ENCODE measurements at regions not wholly inside any gene's neighbourhood (a gene's known extent, or its start where the extent isn't known, plus 50 kb on each side); places are given as distances from the start of the nearest gene placed in this dataset.

DNA sequence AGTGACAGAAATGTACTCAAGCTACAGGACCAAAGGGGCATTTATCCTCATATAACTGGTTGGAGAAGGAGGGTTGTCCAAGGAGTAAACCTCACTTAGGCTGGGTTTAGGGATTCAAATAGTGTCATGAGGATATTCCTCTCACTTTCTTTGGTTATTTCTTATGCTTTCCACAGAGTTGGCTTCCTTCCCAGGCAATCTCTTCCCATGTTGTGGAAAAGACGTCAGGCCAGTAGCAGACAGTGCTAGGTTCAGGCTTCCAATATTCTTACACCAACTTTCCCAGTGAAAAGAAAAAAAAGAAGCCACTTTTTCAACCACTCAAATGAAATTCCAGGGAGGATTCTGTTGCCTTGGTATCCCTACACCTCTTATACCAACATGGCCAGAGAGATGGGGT is 653.0 kb downstream of the C4orf33 start:
- ATAC-seq (no peak), DNase-seq (ENCODE audit: low read depth, low spot score) (no peak), FAIRE-seq (no peak)
- ChIA-PET CTCF (no interaction called here), POLR2A (no interaction called here), RAD21 (ENCODE audit: unreplicated experiment) (interaction anchor here (1.2 kb wide), 1 partner anchor 386 kb away, joined by 4 read pairs; no protein-coding TSS in a partner anchor), SMC1A (ENCODE audit: uncharacterized antibody, unreplicated experiment) (no interaction called here)
- Histone ChIP-seq H3K4me1 (ENCODE audit: control insufficient read depth, insufficient read depth, low read length) (no peaks in the 10 kb centered on the region), H3K9ac (ENCODE audit: control insufficient read depth, insufficient read depth, low read length) (no peak overlapping the region), H3K4me3 (no peak overlapping the region), H2AFZ (ENCODE audit: control insufficient read depth, low read depth, low read length) (no peak overlapping the region), H3K4me2 (ENCODE audit: control insufficient read depth, insufficient read depth) (no peak overlapping the region), H3K27ac (ENCODE audit: control insufficient read depth, insufficient read depth) (no peak overlapping the region), H3K9me3 (replicated peaks; ENCODE audit: control insufficient read depth, insufficient read depth, low read length) (no peaks in the 10 kb centered on the region), H3K79me2 (ENCODE audit: control insufficient read depth, insufficient read depth, low read length) (no peaks in the 10 kb centered on the region), H4K20me1 (ENCODE audit: control insufficient read depth, insufficient read depth) (no peaks in the 10 kb centered on the region), H3K27me3 (replicated peaks in 1 of 2; ENCODE audit: control insufficient read depth in 2 of 2, insufficient read depth in 2 of 2, low read length in 1 of 2) (no peaks in the 10 kb centered on the region), H3K36me3 (ENCODE audit: control insufficient read depth in 2 of 2, insufficient read depth in 2 of 2, low read length in 1 of 2) (no peaks in the 10 kb centered on the region)
- WGBS (ENCODE audit: insufficient coverage, insufficient replicate concordance, low lambda C conversion rate, missing lambda C conversion rate): 0% methylated on average over 1 of the region's 1 CpG
- in situ Hi-C loops (cut with MboI): no loop called here
- intact Hi-C loops (cut with micrococcal nuclease; ENCODE audit: unreplicated experiment): no loop called here
- no TSS peak for BruUV-seq (replicated peaks)
- TF ChIP-seq CBX5 (IDR thresholded peaks at IDR 0.05; ENCODE audit: low read depth) (no peak), KAT2A (conservative IDR thresholded peaks at IDR 0.05; ENCODE audit: control insufficient read depth, low read depth, low read length) (no peak), SRF (IDR thresholded peaks at IDR 0.05; ENCODE audit: low read depth in 2 of 2, low read length in 2 of 2) (no peak), NFIC (IDR thresholded peaks at IDR 0.05; ENCODE audit: low read depth, low read length) (no peak), SIX5 (IDR thresholded peaks at IDR 0.05; ENCODE audit: low read depth, low read length, severe bottlenecking) (no peak), MEF2A (IDR thresholded peaks at IDR 0.05; ENCODE audit: insufficient read depth, low read depth, low read length) (no peak), DPF2 (IDR thresholded peaks at IDR 0.05) (no peak), MEF2B (IDR thresholded peaks at IDR 0.05; ENCODE audit: partially characterized antibody, poor library complexity, severe bottlenecking) (no peak), BRCA1 (IDR thresholded peaks at IDR 0.05; ENCODE audit: low read depth, low read length) (no peak), FOXM1 (IDR thresholded peaks at IDR 0.05; ENCODE audit: low read depth, low read length) (no peak), JUNB (IDR thresholded peaks at IDR 0.05) (no peak), CREB1 (IDR thresholded peaks at IDR 0.05; ENCODE audit: low read depth) (no peak), CEBPB (IDR thresholded peaks at IDR 0.05; ENCODE audit: borderline replicate concordance in 1 of 2, low read depth in 2 of 2, low read length in 2 of 2) (no peak)
- TF ChIP-seq, protein P1, sequence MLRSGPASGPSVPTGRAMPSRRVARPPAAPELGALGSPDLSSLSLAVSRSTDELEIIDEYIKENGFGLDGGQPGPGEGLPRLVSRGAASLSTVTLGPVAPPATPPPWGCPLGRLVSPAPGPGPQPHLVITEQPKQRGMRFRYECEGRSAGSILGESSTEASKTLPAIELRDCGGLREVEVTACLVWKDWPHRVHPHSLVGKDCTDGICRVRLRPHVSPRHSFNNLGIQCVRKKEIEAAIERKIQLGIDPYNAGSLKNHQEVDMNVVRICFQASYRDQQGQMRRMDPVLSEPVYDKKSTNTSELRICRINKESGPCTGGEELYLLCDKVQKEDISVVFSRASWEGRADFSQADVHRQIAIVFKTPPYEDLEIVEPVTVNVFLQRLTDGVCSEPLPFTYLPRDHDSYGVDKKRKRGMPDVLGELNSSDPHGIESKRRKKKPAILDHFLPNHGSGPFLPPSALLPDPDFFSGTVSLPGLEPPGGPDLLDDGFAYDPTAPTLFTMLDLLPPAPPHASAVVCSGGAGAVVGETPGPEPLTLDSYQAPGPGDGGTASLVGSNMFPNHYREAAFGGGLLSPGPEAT (IDR thresholded peaks at IDR 0.05; ENCODE audit: low read depth): no peak
- TF ChIP-seq, protein P2, sequence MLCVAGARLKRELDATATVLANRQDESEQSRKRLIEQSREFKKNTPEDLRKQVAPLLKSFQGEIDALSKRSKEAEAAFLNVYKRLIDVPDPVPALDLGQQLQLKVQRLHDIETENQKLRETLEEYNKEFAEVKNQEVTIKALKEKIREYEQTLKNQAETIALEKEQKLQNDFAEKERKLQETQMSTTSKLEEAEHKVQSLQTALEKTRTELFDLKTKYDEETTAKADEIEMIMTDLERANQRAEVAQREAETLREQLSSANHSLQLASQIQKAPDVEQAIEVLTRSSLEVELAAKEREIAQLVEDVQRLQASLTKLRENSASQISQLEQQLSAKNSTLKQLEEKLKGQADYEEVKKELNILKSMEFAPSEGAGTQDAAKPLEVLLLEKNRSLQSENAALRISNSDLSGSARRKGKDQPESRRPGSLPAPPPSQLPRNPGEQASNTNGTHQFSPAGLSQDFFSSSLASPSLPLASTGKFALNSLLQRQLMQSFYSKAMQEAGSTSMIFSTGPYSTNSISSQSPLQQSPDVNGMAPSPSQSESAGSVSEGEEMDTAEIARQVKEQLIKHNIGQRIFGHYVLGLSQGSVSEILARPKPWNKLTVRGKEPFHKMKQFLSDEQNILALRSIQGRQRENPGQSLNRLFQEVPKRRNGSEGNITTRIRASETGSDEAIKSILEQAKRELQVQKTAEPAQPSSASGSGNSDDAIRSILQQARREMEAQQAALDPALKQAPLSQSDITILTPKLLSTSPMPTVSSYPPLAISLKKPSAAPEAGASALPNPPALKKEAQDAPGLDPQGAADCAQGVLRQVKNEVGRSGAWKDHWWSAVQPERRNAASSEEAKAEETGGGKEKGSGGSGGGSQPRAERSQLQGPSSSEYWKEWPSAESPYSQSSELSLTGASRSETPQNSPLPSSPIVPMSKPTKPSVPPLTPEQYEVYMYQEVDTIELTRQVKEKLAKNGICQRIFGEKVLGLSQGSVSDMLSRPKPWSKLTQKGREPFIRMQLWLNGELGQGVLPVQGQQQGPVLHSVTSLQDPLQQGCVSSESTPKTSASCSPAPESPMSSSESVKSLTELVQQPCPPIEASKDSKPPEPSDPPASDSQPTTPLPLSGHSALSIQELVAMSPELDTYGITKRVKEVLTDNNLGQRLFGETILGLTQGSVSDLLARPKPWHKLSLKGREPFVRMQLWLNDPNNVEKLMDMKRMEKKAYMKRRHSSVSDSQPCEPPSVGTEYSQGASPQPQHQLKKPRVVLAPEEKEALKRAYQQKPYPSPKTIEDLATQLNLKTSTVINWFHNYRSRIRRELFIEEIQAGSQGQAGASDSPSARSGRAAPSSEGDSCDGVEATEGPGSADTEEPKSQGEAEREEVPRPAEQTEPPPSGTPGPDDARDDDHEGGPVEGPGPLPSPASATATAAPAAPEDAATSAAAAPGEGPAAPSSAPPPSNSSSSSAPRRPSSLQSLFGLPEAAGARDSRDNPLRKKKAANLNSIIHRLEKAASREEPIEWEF (IDR thresholded peaks at IDR 0.05; ENCODE audit: insufficient replicate concordance, low read depth, low read length): no peak
- TF ChIP-seq, protein P3, sequence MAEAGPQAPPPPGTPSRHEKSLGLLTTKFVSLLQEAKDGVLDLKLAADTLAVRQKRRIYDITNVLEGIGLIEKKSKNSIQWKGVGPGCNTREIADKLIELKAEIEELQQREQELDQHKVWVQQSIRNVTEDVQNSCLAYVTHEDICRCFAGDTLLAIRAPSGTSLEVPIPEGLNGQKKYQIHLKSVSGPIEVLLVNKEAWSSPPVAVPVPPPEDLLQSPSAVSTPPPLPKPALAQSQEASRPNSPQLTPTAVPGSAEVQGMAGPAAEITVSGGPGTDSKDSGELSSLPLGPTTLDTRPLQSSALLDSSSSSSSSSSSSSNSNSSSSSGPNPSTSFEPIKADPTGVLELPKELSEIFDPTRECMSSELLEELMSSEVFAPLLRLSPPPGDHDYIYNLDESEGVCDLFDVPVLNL (IDR thresholded peaks at IDR 0.05; ENCODE audit: low read depth, low read length): no peak
- TF ChIP-seq, protein P4, sequence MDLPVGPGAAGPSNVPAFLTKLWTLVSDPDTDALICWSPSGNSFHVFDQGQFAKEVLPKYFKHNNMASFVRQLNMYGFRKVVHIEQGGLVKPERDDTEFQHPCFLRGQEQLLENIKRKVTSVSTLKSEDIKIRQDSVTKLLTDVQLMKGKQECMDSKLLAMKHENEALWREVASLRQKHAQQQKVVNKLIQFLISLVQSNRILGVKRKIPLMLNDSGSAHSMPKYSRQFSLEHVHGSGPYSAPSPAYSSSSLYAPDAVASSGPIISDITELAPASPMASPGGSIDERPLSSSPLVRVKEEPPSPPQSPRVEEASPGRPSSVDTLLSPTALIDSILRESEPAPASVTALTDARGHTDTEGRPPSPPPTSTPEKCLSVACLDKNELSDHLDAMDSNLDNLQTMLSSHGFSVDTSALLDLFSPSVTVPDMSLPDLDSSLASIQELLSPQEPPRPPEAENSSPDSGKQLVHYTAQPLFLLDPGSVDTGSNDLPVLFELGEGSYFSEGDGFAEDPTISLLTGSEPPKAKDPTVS (IDR thresholded peaks at IDR 0.05; ENCODE audit: low read depth, low read length): no peak

Measured in GM12878 (cell line).